Activated CD4-positive, alpha-beta T cell treated with anti-CD3 and anti-CD28 coated beads for 36 hours (primary cell): ENCODE measurements at regions not wholly inside any gene's neighbourhood (a gene's known extent, or its start where the extent isn't known, plus 50 kb on each side); places are given as distances from the start of the nearest gene placed in this dataset.

ENCODE experiments used
- ATAC-seq: fragments of 200-7000 bp; cut with Tn5 transposase; one replicate; pipeline ENCODE4 v1.10.0; 2021; ENCODE audit warnings: mild to moderate bottlenecking, moderate library complexity
- CTCF ChIA-PET: fragments of 350-600 bp; sonication (Branson Sonifier 250); formaldehyde crosslinking; loops from one replicate; lab custom pipeline; 2021; ENCODE audit warnings: antibody characterized with exemption; lab: Charles Lee
- POLR2A ChIA-PET: fragments of 350-600 bp; sonication (Branson Sonifier 250); formaldehyde crosslinking; loops from one replicate; lab custom pipeline; 2021; ENCODE audit warnings: antibody characterized with exemption, inconsistent platforms; lab: Charles Lee
- DNase-seq: peaks from one replicate; pipeline ENCODE4 v3.0.0-alpha.2; 2020
- H3K27ac Mint-ChIP-seq: one replicate; pipeline ENCODE4 v1.8.0; 2021; ENCODE audit warnings: mixed read lengths
- H3K27me3 Mint-ChIP-seq: one replicate; pipeline ENCODE4 v1.8.0; 2021; ENCODE audit warnings: mixed read lengths
- H3K36me3 Mint-ChIP-seq: one replicate; pipeline ENCODE4 v1.8.0; 2021; ENCODE audit warnings: low read depth, mixed read lengths
- H3K4me1 Mint-ChIP-seq: one replicate; pipeline ENCODE4 v1.8.0; 2021; ENCODE audit warnings: mixed read lengths
- H3K4me3 Mint-ChIP-seq: one replicate; pipeline ENCODE4 v1.8.0; 2021; ENCODE audit warnings: mild to moderate bottlenecking, moderate library complexity, mixed read lengths
- H3K9me3 Mint-ChIP-seq: one replicate; pipeline ENCODE4 v1.8.0; 2021; ENCODE audit warnings: low read depth, mixed read lengths
- intact Hi-C, 2 experiments: fragments of 100-400 bp; cut with DNase I in 1 of 2; cut with micrococcal nuclease in 1 of 2; formaldehyde crosslinking; loops; one replicate each; pipeline versions ENCODE4 v1.14.2 to v1.15.1; 2022 to 2024; cut with DNase I, micrococcal nuclease

- DNase-seq (peak; percentile 14), ATAC-seq (no peak)
- POLR2A ChIA-PET = no interaction called here
- Mint-ChIP-seq H3K4me3 (no peak overlapping the region), H3K9me3 (no peaks in the 10 kb centered on the region), H3K27me3 (no peaks in the 10 kb centered on the region), H3K4me1 (no peaks in the 10 kb centered on the region), H3K36me3 (no peaks in the 10 kb centered on the region), H3K27ac (no peak overlapping the region)
- CTCF ChIA-PET = no interaction called here
- intact Hi-C loops = no loop called here
Observed at GRCh38 chrX:40423299-40423698, 157.5 kb upstream of the ATP6AP2 start.

- intact Hi-C loops = no loop called here
- ChIA-PET POLR2A (no interaction called here), CTCF (interaction anchor here (0.6 to 0.8 kb wide), 2 partner anchors 9 to 229 kb away, joined by 3 read pairs; no protein-coding TSS in a partner anchor)
- no peaks in the 10 kb centered on the region for H3K4me1 Mint-ChIP-seq
- H3K4me3 Mint-ChIP-seq = no peak overlapping the region
- no peak for DNase-seq
- no peaks in the 10 kb centered on the region for H3K27me3 Mint-ChIP-seq
- H3K9me3 Mint-ChIP-seq = no peaks in the 10 kb centered on the region
- H3K27ac Mint-ChIP-seq = no peak overlapping the region
- no peaks in the 10 kb centered on the region for H3K36me3 Mint-ChIP-seq
- ATAC-seq = no peak
Observed at GRCh38 chrX:40422021-40422420, 158.7 kb upstream of the ATP6AP2 start.

GRCh38 chrX:40420899-40421729, 159.7 kb upstream of the ATP6AP2 start:
- Mint-ChIP-seq H3K36me3 (no peaks in the 10 kb centered on the region), H3K4me3 (no peak overlapping the region), H3K27me3 (no peaks in the 10 kb centered on the region), H3K9me3 (no peaks in the 10 kb centered on the region), H3K4me1 (no peaks in the 10 kb centered on the region), H3K27ac (no peak overlapping the region)
- ChIA-PET POLR2A (no interaction called here), CTCF (no interaction called here)
- ATAC-seq (no peak), DNase-seq (no peak)
- intact Hi-C loops = no loop called here

GRCh38 chrX:40418813-40419195, 162.0 kb upstream of the ATP6AP2 start:
- no peaks in the 10 kb centered on the region for H3K36me3 Mint-ChIP-seq
- H3K27ac Mint-ChIP-seq = no peak overlapping the region
- H3K4me1 Mint-ChIP-seq = no peaks in the 10 kb centered on the region
- no peaks in the 10 kb centered on the region for H3K9me3 Mint-ChIP-seq
- ATAC-seq (peak; percentile 33), DNase-seq (peak; percentile 8)
- no peak overlapping the region for H3K4me3 Mint-ChIP-seq
- ChIA-PET POLR2A (no interaction called here), CTCF (no interaction called here)
- intact Hi-C loops = no loop called here
- H3K27me3 Mint-ChIP-seq = no peaks in the 10 kb centered on the region

GRCh38 chrX:40418146-40418812, 162.5 kb upstream of the ATP6AP2 start:
- Mint-ChIP-seq H3K4me1 (no peaks in the 10 kb centered on the region), H3K27me3 (no peaks in the 10 kb centered on the region), H3K9me3 (no peaks in the 10 kb centered on the region), H3K4me3 (no peak overlapping the region), H3K27ac (no peak overlapping the region), H3K36me3 (no peaks in the 10 kb centered on the region)
- POLR2A ChIA-PET = no interaction called here
- ATAC-seq (no peak), DNase-seq (peak; percentile 6)
- intact Hi-C loops = no loop called here
- CTCF ChIA-PET = no interaction called here

GRCh38 chrX:40415675-40416074, 165.1 kb upstream of the ATP6AP2 start:
- intact Hi-C loops = no loop called here
- POLR2A ChIA-PET = no interaction called here
- CTCF ChIA-PET = interaction anchor here (0.9 to 1.0 kb wide), 2 partner anchors 15 to 30 kb away, joined by 3 read pairs; no protein-coding TSS in a partner anchor
- ATAC-seq (no peak), DNase-seq (no peak)
- H3K4me1 Mint-ChIP-seq = no peaks in the 10 kb centered on the region
- H3K27me3 Mint-ChIP-seq = no peaks in the 10 kb centered on the region
- H3K27ac Mint-ChIP-seq = no peak overlapping the region
- H3K36me3 Mint-ChIP-seq = no peaks in the 10 kb centered on the region
- H3K9me3 Mint-ChIP-seq = peaks cover 2% of the 10 kb centered on the region
- no peak overlapping the region for H3K4me3 Mint-ChIP-seq

- no peaks in the 10 kb centered on the region for H3K36me3 Mint-ChIP-seq
- intact Hi-C loops = no loop called here
Observed at GRCh38 chrX:40414335-40414734, 166.4 kb upstream of the ATP6AP2 start.

GRCh38 chrX:40411340-40412111, 169.2 kb upstream of the ATP6AP2 start:
- Mint-ChIP-seq H3K4me1 (no peaks in the 10 kb centered on the region), H3K4me3 (no peak overlapping the region), H3K27me3 (no peaks in the 10 kb centered on the region), H3K9me3 (peaks cover 9% of the 10 kb centered on the region), H3K27ac (no peak overlapping the region), H3K36me3 (no peaks in the 10 kb centered on the region)
- POLR2A ChIA-PET = no interaction called here
- peak; percentile 18 for DNase-seq
- ATAC-seq = peak; percentile 39
- intact Hi-C loops = no loop called here
- CTCF ChIA-PET = interaction anchor here (0.5 to 0.6 kb wide), 2 partner anchors 13 to 116 kb away, joined by 3 to 4 read pairs; no protein-coding TSS in a partner anchor

More at GRCh38 chrX:40414335-40414734, 166.4 kb upstream of the ATP6AP2 start:
- Mint-ChIP-seq H3K9me3 (peaks cover 3% of the 10 kb centered on the region), H3K4me3 (no peak overlapping the region), H3K4me1 (no peaks in the 10 kb centered on the region), H3K27me3 (no peaks in the 10 kb centered on the region), H3K27ac (no peak overlapping the region)
- ATAC-seq (no peak), DNase-seq (no peak)
- ChIA-PET CTCF (no interaction called here), POLR2A (no interaction called here)

GRCh38 chrX:40410859-40411258, 169.9 kb upstream of the ATP6AP2 start:
- ATAC-seq (no peak), DNase-seq (no peak)
- Mint-ChIP-seq H3K27me3 (peaks cover 1% of the 10 kb centered on the region), H3K9me3 (peaks cover 9% of the 10 kb centered on the region), H3K4me3 (no peak overlapping the region), H3K4me1 (no peaks in the 10 kb centered on the region), H3K36me3 (no peaks in the 10 kb centered on the region), H3K27ac (no peak overlapping the region)
- CTCF ChIA-PET = interaction anchor here (0.6 kb wide), 1 partner anchor 116 kb away, joined by 4 read pairs; no protein-coding TSS in a partner anchor
- POLR2A ChIA-PET = no interaction called here
- intact Hi-C loops = no loop called here

- DNase-seq (no peak), ATAC-seq (no peak)
- H3K27me3 Mint-ChIP-seq = peaks cover 2% of the 10 kb centered on the region
- H3K27ac Mint-ChIP-seq = no peak overlapping the region
- intact Hi-C loops = no loop called here
- H3K9me3 Mint-ChIP-seq = peaks cover 9% of the 10 kb centered on the region
- no peaks in the 10 kb centered on the region for H3K36me3 Mint-ChIP-seq
- ChIA-PET POLR2A (no interaction called here), CTCF (no interaction called here)
- H3K4me1 Mint-ChIP-seq = no peaks in the 10 kb centered on the region
- H3K4me3 Mint-ChIP-seq = no peak overlapping the region
Observed at GRCh38 chrX:40406330-40406859, 174.4 kb upstream of the ATP6AP2 start.

- Mint-ChIP-seq H3K9me3 (peaks cover 6% of the 10 kb centered on the region), H3K36me3 (no peaks in the 10 kb centered on the region), H3K27me3 (peaks cover 2% of the 10 kb centered on the region), H3K4me3 (no peak overlapping the region), H3K4me1 (no peaks in the 10 kb centered on the region), H3K27ac (no peak overlapping the region)
- ChIA-PET POLR2A (no interaction called here), CTCF (interaction anchor here (0.6 kb wide), 1 partner anchor 1125 kb away, joined by 3 read pairs; no protein-coding TSS in a partner anchor)
- DNase-seq (no peak), ATAC-seq (no peak)
- intact Hi-C loops = no loop called here
Observed at GRCh38 chrX:40405399-40405798, 175.4 kb upstream of the ATP6AP2 start.
